Left forelimb (tissue), 1 donor: ENCODE measurements at regions not wholly inside any gene's neighbourhood (a gene's known extent, or its start where the extent isn't known, plus 50 kb on each side); places are given as distances from the start of the nearest gene placed in this dataset.

Experiments
- DNase-seq: peaks from one replicate; pipeline ENCODE4 v3.0.0-alpha.2; 2018; ENCODE audit warnings: low spot score

GRCh38 chr3:73796382-73796781 lies 171.6 kb upstream of the PDZRN3 start:
- DNase-seq = no peak

- no peak for DNase-seq
Measured at GRCh38 chr3:73791356-73791755, 166.6 kb upstream of the PDZRN3 start.

- DNase-seq = no peak
Measured at GRCh38 chr3:73789825-73790444, 165.2 kb upstream of the PDZRN3 start.

DNA sequence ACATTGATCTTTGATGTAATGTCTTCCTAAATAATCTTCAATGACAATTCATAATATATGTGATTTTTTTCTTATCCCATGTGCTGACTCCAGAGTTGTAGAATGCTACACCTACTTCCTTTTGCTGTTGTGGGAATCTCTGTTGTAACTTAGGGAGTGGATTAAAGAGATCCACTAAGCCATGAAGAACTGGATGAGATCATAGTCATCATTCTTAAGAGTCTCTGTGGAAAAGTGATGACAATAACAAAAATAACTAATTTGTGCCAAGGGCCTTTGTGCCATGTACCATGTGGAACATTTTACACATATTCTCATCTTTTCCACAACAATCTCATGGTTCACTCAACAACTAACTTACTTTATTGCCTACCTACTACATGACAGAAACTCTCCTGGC lies 162.9 kb upstream of the PDZRN3 start:
- no peak for DNase-seq

DNA sequence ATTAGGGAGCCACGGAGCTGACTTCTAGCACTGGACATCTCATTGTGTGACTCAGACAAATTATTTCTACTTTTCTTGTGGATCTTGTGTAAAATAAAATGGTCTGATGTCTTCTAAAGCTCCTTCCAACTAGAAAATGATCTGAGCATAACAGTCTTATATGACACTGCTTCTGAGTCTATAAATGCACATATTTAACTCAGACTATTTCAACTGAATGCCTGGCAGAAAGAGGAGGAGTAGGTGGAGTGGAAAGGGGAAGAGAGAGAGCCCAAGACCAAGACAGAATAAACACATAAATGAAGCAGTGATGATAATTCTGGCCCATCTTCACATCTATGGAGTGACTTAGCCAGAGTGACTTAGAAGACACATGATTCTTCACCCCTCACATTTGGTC lies 162.3 kb upstream of the PDZRN3 start:
- DNase-seq = no peak

DNA sequence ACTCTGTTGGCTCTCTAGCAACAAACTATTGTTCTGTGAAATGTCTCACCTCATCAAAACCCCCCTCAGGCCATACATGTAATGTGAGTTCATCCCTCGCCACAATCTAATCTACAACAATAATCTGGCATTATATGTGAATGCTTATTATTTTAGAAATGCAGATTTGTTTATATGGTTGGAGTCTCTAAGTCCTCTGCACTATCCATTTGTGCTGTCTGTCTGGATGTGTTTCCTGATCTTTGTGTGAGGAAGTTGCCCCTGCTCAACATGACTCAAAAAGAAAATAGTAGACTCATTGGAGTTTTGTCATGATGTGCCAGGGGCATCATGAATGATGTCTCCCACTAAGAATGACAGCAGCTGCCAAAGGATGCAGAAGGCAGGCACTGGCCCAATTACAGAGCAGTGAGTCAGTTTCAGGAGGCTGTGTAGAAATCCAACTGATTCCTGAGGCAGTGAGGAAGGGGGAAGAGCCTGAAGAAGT lies 161.6 kb upstream of the PDZRN3 start:
- DNase-seq = no peak

DNA sequence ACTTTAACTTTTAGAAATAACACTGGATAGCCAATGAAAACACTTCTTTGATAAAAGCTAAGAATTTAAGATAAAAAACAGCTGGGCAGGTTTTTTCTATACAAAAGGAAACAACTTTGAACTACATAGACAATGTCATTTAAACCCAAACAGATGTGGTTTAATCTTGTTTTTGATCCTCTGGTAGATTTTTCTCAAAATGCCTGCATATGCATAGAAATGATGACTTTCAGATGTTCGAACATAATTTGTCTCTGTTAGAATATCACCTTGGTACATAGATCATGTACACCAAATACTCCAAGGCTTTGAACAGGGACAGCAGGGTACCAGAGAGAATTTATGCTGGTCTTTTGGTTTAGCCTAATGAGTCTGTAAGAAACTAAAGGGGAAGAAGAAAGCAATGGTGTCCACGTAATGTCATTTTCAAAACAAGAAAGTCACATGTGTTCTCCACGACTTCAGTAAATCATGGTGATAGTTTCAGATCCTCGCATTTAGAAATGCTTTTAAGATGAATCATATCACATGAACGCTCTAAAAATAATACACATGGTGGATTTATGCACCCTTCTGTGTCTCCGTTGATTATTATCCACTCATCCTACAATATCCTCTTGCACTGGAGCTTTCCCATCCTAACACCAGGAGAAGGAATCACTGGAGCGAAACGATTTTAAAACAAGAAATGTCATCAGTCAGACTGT lies 160.1 kb upstream of the PDZRN3 start:
- no peak for DNase-seq

GRCh38 chr3:73783811-73784210 lies 159.1 kb upstream of the PDZRN3 start:
- no peak for DNase-seq

DNA sequence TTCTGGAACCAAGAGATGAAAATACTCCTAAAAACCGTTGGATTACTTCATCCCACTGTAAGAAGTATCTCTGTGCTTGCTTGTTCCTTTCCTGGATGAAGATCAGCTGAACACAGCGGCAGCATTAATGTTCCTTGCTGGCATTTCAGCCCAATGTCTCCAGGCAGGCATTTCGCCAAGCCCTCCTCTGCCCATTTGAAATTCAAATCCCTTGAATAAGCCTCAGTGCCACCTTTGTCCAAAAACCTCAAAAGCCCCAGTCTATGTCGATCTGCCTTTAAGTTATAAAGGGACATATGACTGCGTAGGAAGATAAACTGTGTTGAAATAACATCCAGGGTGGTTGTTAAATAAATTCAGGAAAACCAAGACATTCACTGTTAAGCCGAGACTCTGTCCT lies 156.8 kb upstream of the PDZRN3 start:
- DNase-seq = no peak

DNA sequence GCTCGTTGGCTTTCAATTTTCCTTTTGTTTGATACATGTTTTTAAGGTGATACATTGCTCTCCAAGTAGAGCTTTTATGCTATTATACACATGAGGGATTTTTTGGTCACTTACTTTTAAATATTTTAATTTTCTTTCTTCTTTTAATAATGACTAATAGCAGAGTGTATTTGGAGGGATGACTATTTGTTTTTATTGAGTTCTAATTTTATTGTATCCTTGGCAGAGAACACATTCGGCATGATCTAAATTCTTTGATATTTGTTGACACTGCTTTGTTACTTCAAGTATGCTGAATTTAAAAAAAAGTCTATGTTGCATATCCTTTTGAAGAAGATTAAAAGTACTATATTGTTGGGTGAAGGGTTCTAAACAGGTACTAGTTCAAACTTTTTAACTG lies 149.9 kb upstream of the PDZRN3 start:
- no peak for DNase-seq

GRCh38 chr3:73773233-73773632 lies 148.5 kb upstream of the PDZRN3 start:
- no peak for DNase-seq

GRCh38 chr3:73772076-73772886 lies 147.5 kb upstream of the PDZRN3 start:
- DNase-seq = no peak

GRCh38 chr3:73768524-73769308 lies 144.0 kb upstream of the PDZRN3 start:
- no peak for DNase-seq

DNA sequence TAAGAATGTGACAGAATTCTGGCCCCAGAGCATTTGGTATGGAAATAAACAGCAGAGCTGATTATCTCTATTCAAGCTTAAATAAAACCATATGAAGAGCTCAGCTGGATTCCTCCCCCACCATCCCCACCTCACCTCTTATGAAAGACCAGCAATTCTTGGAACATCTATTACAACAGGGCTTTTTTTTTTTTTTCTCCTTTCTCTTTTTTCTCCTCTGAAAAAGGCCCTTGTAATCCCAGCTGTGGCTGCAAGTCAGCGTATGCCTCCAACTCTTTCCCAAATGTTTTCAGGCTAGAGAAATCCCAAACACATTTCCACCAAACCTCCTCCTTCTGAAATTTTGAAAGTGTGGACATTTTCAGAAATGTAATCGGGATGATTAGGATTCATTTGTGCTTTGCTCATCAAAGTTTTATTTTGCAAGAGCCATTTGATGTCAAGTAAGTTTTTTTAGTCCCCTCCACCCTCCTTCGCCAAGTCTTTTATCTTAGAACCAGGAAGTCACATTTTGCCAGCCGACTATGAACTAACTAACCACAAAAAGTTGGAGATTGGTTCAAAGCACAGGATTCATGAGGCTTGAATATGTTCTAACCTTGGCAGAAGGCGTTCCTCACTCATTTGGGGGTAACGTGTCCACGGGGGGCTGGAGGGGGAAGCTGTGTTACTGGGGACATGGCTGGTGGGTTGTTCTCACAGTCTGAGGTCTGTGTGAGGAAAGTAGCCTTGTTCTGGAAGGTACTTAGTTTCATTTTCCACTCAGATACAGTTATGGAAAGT lies 142.0 kb upstream of the PDZRN3 start:
- DNase-seq = no peak

DNA sequence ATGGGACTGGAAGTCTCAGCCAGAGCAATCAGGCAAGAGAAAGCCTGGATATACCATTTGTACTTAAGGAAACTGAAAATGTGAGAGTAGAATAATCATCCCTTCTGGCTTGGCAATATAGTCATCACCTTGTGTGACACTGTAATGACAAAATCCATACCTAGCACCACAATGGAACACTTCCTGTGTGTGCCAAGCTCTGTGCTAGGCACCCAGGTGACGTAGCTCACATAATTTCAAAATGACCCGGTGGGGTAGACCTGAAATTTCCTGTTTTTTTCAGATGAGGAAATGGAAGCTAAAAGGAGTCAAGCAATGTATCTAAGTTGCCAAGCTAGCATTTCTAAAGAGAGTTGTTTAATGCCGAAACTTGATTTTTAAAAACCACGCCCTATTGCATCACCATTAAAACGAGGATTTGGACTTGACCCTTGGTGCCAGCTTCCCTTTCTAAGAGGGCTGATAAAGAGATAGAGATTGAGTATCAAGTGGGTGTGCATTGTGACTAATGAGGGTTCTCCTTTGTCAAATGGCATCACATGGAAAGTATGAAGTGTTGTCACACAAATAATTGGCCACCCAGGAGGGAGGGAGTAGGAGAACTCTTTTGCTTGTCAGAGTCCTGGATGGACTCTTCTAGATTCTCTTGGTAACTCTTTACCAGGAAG lies 141.3 kb upstream of the PDZRN3 start:
- no peak for DNase-seq

DNA sequence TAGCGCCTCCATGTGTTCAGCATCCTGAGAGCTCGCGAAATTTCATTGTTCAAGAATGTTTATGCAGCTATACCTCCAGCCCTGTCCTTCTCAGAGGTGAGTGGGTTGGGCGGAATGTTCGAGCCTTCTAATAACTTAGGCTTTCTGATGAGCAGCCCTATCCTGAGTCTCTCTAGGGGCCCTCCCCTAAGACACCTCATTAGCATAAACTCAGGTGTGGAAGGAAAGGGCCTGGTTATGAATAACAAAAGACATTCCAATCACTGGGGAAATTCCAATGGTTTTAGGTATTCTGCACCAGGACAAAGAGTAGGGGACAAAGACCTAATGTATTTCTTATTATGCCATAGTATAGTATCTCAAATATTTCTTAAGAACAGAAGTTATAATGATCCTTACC lies 138.1 kb upstream of the PDZRN3 start:
- DNase-seq = no peak

DNA sequence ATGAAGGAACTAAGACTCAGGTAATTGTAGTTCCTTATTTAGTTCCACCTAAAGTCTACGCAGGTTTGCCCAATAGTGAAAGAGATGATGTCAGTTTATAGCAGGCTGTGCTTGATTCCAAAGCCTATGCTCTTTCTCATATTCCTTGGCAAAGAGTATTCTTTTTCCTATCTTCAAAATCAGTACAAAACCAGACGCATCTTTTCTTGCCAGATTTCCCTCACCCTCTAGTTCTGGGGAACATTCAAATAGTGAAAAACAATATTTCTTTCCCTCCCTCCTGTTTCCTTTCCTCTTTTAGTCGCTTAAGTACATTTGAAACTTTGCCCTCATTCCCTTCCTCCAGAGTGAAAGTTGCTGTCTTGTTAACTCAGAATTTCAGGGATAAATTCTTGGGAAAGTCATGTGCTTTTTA lies 134.6 kb upstream of the PDZRN3 start:
- DNase-seq = no peak

GRCh38 chr3:73757536-73757935 lies 132.8 kb upstream of the PDZRN3 start:
- DNase-seq = no peak

DNA sequence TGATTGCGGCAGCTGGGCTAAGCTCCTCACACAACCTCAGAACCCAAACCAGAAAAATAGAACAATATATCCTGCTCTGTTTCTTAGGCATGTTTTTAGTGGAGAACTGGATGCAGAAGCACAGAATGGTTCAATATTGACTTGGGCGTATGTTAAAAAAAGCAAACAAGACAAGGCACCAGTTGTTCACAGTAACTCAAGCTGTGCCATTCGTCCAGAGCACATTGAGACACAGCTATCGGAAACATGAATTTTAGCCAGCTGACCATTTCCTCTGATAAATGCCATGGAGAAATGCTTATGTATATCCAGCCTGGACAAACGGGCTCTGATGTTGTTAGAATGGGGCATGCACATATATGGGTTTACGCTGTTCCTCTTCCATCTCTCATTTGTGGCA lies 129.2 kb upstream of the PDZRN3 start:
- DNase-seq = no peak

GRCh38 chr3:73752338-73752737 lies 127.6 kb upstream of the PDZRN3 start:
- no peak for DNase-seq

DNA sequence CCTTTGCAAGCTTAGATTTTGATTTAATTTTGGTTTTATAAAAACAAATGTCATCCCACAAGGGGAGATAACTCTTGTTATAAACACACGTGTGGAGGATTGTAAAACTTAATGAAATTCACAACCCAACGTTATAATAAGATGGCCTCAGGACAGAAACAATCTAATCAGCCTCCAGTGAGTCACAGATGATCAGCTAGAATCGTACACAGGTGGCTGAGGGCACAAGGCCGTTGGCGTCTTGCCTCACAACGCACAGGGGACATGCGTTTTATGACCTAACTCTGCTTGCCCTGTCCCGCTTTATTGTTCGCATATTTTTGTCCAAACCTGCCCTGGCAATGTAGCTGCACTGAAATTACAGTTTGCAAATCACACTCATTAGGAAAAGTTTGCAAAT lies 121.9 kb upstream of the PDZRN3 start:
- DNase-seq = peak; percentile 81
